SK-N-SH (cell line): ENCODE measurements at regions not wholly inside any gene's neighbourhood (a gene's known extent, or its start where the extent isn't known, plus 50 kb on each side); places are given as distances from the start of the nearest gene placed in this dataset.

Experiments used
- CTCF ChIA-PET: fragments of 300-600, 350-600 bp; formaldehyde crosslinking; extraction: SDS; loops from one replicate; lab custom pipeline; 2021; lab: Yijun Ruan, JAX
- POLR2A ChIA-PET: fragments of 350-600 bp; sonication (Branson Sonifier 250); formaldehyde crosslinking; extraction: SDS; loops from one replicate; lab custom pipeline; 2020; ENCODE audit warnings: antibody characterized with exemption, inconsistent platforms; lab: Yijun Ruan, JAX
- DNase-seq: peaks from one replicate; pipeline ENCODE4 v3.0.0; 2012
- H2AFZ ChIP-seq: fragments of 200-600 bp; sonication (generic); 2 replicates; pipeline ENCODE4 v1.8.1; 2016; ENCODE audit warnings: antibody characterized with exemption, mild to moderate bottlenecking, low read depth
- H3F3A ChIP-seq: fragments of 200-600 bp; sonication (generic); replicated peaks from 2 replicates; pipeline ENCODE3; 2016; ENCODE audit warnings: antibody characterized with exemption, mild to moderate bottlenecking; ENCODE audit not compliant: insufficient read depth
- H3K27ac ChIP-seq, 2 experiments: fragments of 200-500 bp in 1 of 2; fragments of 200-600 bp in 1 of 2; sonication (Bioruptor generic) in 1 of 2; sonication (generic), shearing (Covaris generic) in 1 of 2; 2 replicates each; pipeline versions ENCODE4 v1.5.1 to v1.6.1; 2014 to 2016; ENCODE audit warnings: low read depth in 2 of 2, inconsistent platforms in 1 of 2, low read length in 1 of 2, mild to moderate bottlenecking in 1 of 2, mixed read lengths in 1 of 2
- H3K27me3 ChIP-seq: fragments of 200-600 bp; sonication (generic), shearing (Covaris generic); 2 replicates; pipeline ENCODE4 v1.6.1; 2016; ENCODE audit warnings: mixed run types; ENCODE audit not compliant: insufficient read depth
- H3K36me3 ChIP-seq, 2 experiments: fragments of 200-500 bp in 1 of 2; fragments of 200-600 bp in 1 of 2; sonication (Bioruptor generic) in 1 of 2; sonication (generic) in 1 of 2; replicated peaks in 1 of 2; 2 replicates each; pipeline versions ENCODE3 to v1.5.1; 2014 to 2016; ENCODE audit warnings: low read length in 1 of 2, mild to moderate bottlenecking in 1 of 2; ENCODE audit not compliant: insufficient read depth in 2 of 2, control insufficient read depth in 1 of 2
- H3K4me1 ChIP-seq, 2 experiments: fragments of 200-500 bp in 1 of 2; fragments of 200-600 bp in 1 of 2; sonication (Bioruptor generic) in 1 of 2; sonication (generic), shearing (Covaris generic) in 1 of 2; 2 replicates each; pipeline versions ENCODE4 v1.5.1 to v1.6.1; 2014 to 2016; ENCODE audit warnings: low read depth in 1 of 2, low read length in 1 of 2, mixed run types in 1 of 2; ENCODE audit not compliant: insufficient read depth in 2 of 2, control insufficient read depth in 1 of 2
- H3K4me2 ChIP-seq: fragments of 200-600 bp; sonication (generic), shearing (Covaris generic); 2 replicates; pipeline ENCODE4 v1.6.1; 2017; ENCODE audit warnings: mixed run types
- H3K4me3 ChIP-seq, 2 experiments: fragments of 200-500 bp in 1 of 2; fragments of 200-600 bp in 1 of 2; sonication (Bioruptor generic) in 1 of 2; sonication (generic), shearing (Covaris generic) in 1 of 2; 2 replicates each; pipeline versions ENCODE4 v1.5.1 to v1.8.1; 2014 to 2016; ENCODE audit warnings: low read depth in 2 of 2, inconsistent platforms in 1 of 2, low read length in 1 of 2, mild to moderate bottlenecking in 1 of 2, mixed read lengths in 1 of 2, moderate library complexity in 1 of 2
- H3K79me2 ChIP-seq: fragments of 200-600 bp; sonication (generic); 2 replicates; pipeline ENCODE4 v1.8.1; 2017; ENCODE audit warnings: mild to moderate bottlenecking; ENCODE audit not compliant: insufficient read depth
- H3K9ac ChIP-seq: fragments of 200-600 bp; sonication (generic); 2 replicates; pipeline ENCODE4 v1.6.1; 2017; ENCODE audit warnings: mixed run types
- H3K9me2 ChIP-seq: fragments of 200-600 bp; sonication (generic); 2 replicates; pipeline ENCODE4 v1.6.1; 2017; ENCODE audit warnings: mixed run types
- H3K9me3 ChIP-seq: fragments of 200-600 bp; sonication (generic); 2 replicates; pipeline ENCODE4 v1.6.1; 2017; ENCODE audit warnings: mixed run types, mild to moderate bottlenecking, moderate library complexity
- H4K20me1 ChIP-seq: fragments of 200-600 bp; sonication (generic); 2 replicates; pipeline ENCODE4 v1.6.1; 2017; ENCODE audit warnings: mild to moderate bottlenecking, mixed run types; ENCODE audit not compliant: insufficient read depth
- CHD2 ChIP-seq: fragments of 150-350 bp; IDR thresholded peaks from 2 replicates; pipeline ENCODE4 v1.6.1; 2018; ENCODE audit warnings: low read length; ENCODE audit not compliant: partially characterized antibody
- CTCF ChIP-seq: fragments of 200-600 bp; sonication (generic); IDR thresholded peaks from 2 replicates; pipeline ENCODE4 v1.6.1; 2017; ENCODE audit warnings: antibody characterized with exemption, mild to moderate bottlenecking, moderate library complexity
- ELF1 ChIP-seq: IDR thresholded peaks from 2 replicates; pipeline ENCODE4 v1.4.0; 2012
- EP300 ChIP-seq, 2 experiments: IDR thresholded peaks; 2 replicates each; pipeline versions ENCODE4 v1.4.0 to v1.6.1; 2012; ENCODE audit warnings: borderline replicate concordance in 1 of 2, low read depth in 1 of 2, low read length in 1 of 2
- FOSL2 ChIP-seq: IDR thresholded peaks from 2 replicates; pipeline ENCODE4 v1.4.0; 2012; ENCODE audit warnings: low read depth, mild to moderate bottlenecking, moderate library complexity, borderline replicate concordance
- GABPA ChIP-seq: IDR thresholded peaks from 2 replicates; pipeline ENCODE4 v1.4.0; 2012; ENCODE audit warnings: low read depth, mild to moderate bottlenecking
- GATA2 ChIP-seq: sonication (generic); formaldehyde crosslinking; IDR thresholded peaks from 2 replicates; pipeline ENCODE4 v1.5.0; 2020; ENCODE audit warnings: mild to moderate bottlenecking, missing genetic modification reagents
- JUND ChIP-seq: IDR thresholded peaks from 2 replicates; pipeline ENCODE4 v1.4.0; 2012
- MAX ChIP-seq: IDR thresholded peaks from 2 replicates; pipeline ENCODE4 v1.4.0; 2012; ENCODE audit warnings: low read depth
- MEF2A ChIP-seq: IDR thresholded peaks from 2 replicates; pipeline ENCODE4 v1.4.0; 2012; ENCODE audit warnings: low read depth, borderline replicate concordance
- NFIC ChIP-seq: IDR thresholded peaks from 2 replicates; pipeline ENCODE4 v1.4.0; 2012; ENCODE audit warnings: borderline replicate concordance
- NRF1 ChIP-seq: IDR thresholded peaks from 2 replicates; pipeline ENCODE4 v1.6.1; 2012; ENCODE audit warnings: low read depth, mild to moderate bottlenecking, low read length
- PBX3 ChIP-seq: IDR thresholded peaks from 2 replicates; pipeline ENCODE4; 2012
- POLR2AphosphoS5 ChIP-seq: IDR thresholded peaks from 2 replicates; pipeline ENCODE4 v1.6.1; 2012; ENCODE audit warnings: low read depth, low read length
- RCOR1 ChIP-seq: fragments of 150-350 bp; IDR thresholded peaks from 2 replicates; pipeline ENCODE4 v1.6.1; 2017; ENCODE audit warnings: antibody characterized with exemption, low read length
- REST ChIP-seq: IDR thresholded peaks from 2 replicates; pipeline ENCODE4 v1.6.1; 2012; ENCODE audit warnings: mild to moderate bottlenecking, low read depth, low read length, moderate library complexity
- RXRA ChIP-seq: IDR thresholded peaks from 2 replicates; pipeline ENCODE4 v1.4.0; 2012; ENCODE audit warnings: low read depth, mild to moderate bottlenecking, borderline replicate concordance
- TAF1 ChIP-seq: IDR thresholded peaks from 2 replicates; pipeline ENCODE4 v1.6.1; 2012; ENCODE audit warnings: low read depth, mild to moderate bottlenecking, low read length, moderate library complexity, borderline replicate concordance
- TEAD4 ChIP-seq: IDR thresholded peaks from 2 replicates; pipeline ENCODE4 v1.4.0; 2012; ENCODE audit warnings: mild to moderate bottlenecking, borderline replicate concordance; ENCODE audit not compliant: insufficient read depth
- USF2 ChIP-seq: fragments of 150-350 bp; IDR thresholded peaks from 2 replicates; pipeline ENCODE4 v1.6.1; 2017; ENCODE audit warnings: antibody characterized with exemption, low read length, low read depth, borderline replicate concordance
- WGBS: methylation state at CpG from one replicate; pipeline ENCODE4 v1.1.6; 2017; ENCODE audit warnings: low lambda C conversion rate; 5-methylcytosine and 5-hydroxymethylcytosine counted together

GRCh38 chr3:132904-133303 lies 63.7 kb upstream of the CHL1 start:
- ChIA-PET CTCF (interaction anchor here (1.2 to 2.1 kb wide), 2 partner anchors 15 to 222 kb away, joined by 3 to 6 read pairs; no protein-coding TSS in a partner anchor), POLR2A (no interaction called here)
- Histone ChIP-seq H3K9me3 (no peaks in the 10 kb centered on the region; the same call in 1 of the 2 replicates), H4K20me1 (no peaks in the 10 kb centered on the region), H3K9ac (no peak overlapping the region), H3K4me3 (no peak overlapping the region), H3K36me3 (no peaks in the 10 kb centered on the region), H3K9me2 (no peaks in the 10 kb centered on the region), H3K27me3 (no peaks in the 10 kb centered on the region), H2AFZ (no peak overlapping the region), H3K4me1 (no peaks in the 10 kb centered on the region), H3K4me2 (no peak overlapping the region), H3F3A (no peaks in the 10 kb centered on the region), H3K27ac (no peak overlapping the region), H3K79me2 (no peaks in the 10 kb centered on the region)
- DNase-seq: no peak
- TF ChIP-seq MEF2A: no peak
- no peak for TF ChIP-seq RXRA
- no peak for TF ChIP-seq GATA2 (CRISPR knock-in tag)
- no peak for TF ChIP-seq MAX
- TF ChIP-seq EP300 (IDR thresholded peaks at IDR 0.05; ENCODE audit: borderline replicate concordance in 1 of 2, low read depth in 1 of 2, low read length in 1 of 2): no peak
- TF ChIP-seq NRF1: no peak
- no peak for TF ChIP-seq JUND
- TF ChIP-seq CTCF: no peak
- no peak for TF ChIP-seq PBX3
- no peak for TF ChIP-seq TEAD4
- TF ChIP-seq RCOR1: no peak
- no peak for TF ChIP-seq GABPA
- TF ChIP-seq FOSL2: no peak
- no peak for TF ChIP-seq ELF1
- TF ChIP-seq TAF1: no peak
- TF ChIP-seq CHD2: no peak
- no peak for TF ChIP-seq NFIC
- no peak for TF ChIP-seq USF2
- TF ChIP-seq REST: no peak
- TF ChIP-seq POLR2AphosphoS5: no peak
- WGBS: 3% methylated on average over 2 of the region's 2 CpGs
